H9 (cell line): ENCODE measurements at regions not wholly inside any gene's neighbourhood (a gene's known extent, or its start where the extent isn't known, plus 50 kb on each side); places are given as distances from the start of the nearest gene placed in this dataset.
"Not testable (repeated sequence)": the region's sequence is repeated elsewhere in the genome, so short reads cannot be mapped to it uniquely, and the experiment has no call there.

ENCODE experiments used
- DNase-seq: peaks from one replicate; pipeline ENCODE4 v3.0.0-alpha.2; 2017
- H2AFZ ChIP-seq: one replicate; pipeline ENCODE4 v1.6.1; 2013; ENCODE audit warnings: mild to moderate bottlenecking, low read length, control low read depth, moderate library complexity
- H2AK5ac ChIP-seq: 2 replicates; pipeline ENCODE4 v1.6.1; 2013; ENCODE audit warnings: low read length, control low read depth, mixed read lengths; ENCODE audit not compliant: insufficient read length
- H2BK120ac ChIP-seq: one replicate; pipeline ENCODE4 v1.6.1; 2013; ENCODE audit warnings: low read depth, mild to moderate bottlenecking, low read length, control low read depth, inconsistent platforms; ENCODE audit not compliant: poor library complexity, severe bottlenecking
- H2BK12ac ChIP-seq: 2 replicates; pipeline ENCODE4 v1.6.1; 2013; ENCODE audit warnings: low read length, control low read depth, mixed read lengths, low read depth; ENCODE audit not compliant: insufficient read length
- H2BK15ac ChIP-seq: 2 replicates; pipeline ENCODE4 v1.6.1; 2013; ENCODE audit warnings: low read depth, low read length, control low read depth
- H2BK20ac ChIP-seq: one replicate; pipeline ENCODE4 v1.6.1; 2013; ENCODE audit warnings: low read depth, mild to moderate bottlenecking, low read length, control low read depth, inconsistent platforms; ENCODE audit not compliant: poor library complexity, severe bottlenecking
- H2BK5ac ChIP-seq: 2 replicates; pipeline ENCODE4 v1.6.1; 2013; ENCODE audit warnings: low read length, control low read depth, mixed read lengths; ENCODE audit not compliant: insufficient read length
- H3K14ac ChIP-seq: 2 replicates; pipeline ENCODE4 v1.6.1; 2013; ENCODE audit warnings: low read length, control low read depth; ENCODE audit not compliant: insufficient read depth
- H3K18ac ChIP-seq: 2 replicates; pipeline ENCODE4 v1.6.1; 2013; ENCODE audit warnings: low read depth, mild to moderate bottlenecking, mixed read lengths, low read length, control low read depth; ENCODE audit not compliant: insufficient read length
- H3K23ac ChIP-seq: 2 replicates; pipeline ENCODE4 v1.6.1; 2013; ENCODE audit warnings: low read length, control low read depth, mixed read lengths, low read depth; ENCODE audit not compliant: insufficient read length
- H3K23me2 ChIP-seq: 2 replicates; pipeline ENCODE4 v1.6.1; 2013; ENCODE audit warnings: low read depth, mild to moderate bottlenecking, mixed read lengths, low read length, control low read depth; ENCODE audit not compliant: insufficient read length, poor library complexity, severe bottlenecking
- H3K27ac ChIP-seq: 2 replicates; pipeline ENCODE4 v1.5.1; 2013; ENCODE audit warnings: low read length, control low read depth, mixed read lengths, low read depth; ENCODE audit not compliant: insufficient read length
- H3K27me3 ChIP-seq: 2 replicates; pipeline ENCODE4 v1.6.1; 2013; ENCODE audit warnings: low read length, control low read depth, inconsistent platforms; ENCODE audit not compliant: insufficient read depth
- H3K4ac ChIP-seq: 2 replicates; pipeline ENCODE4 v1.6.1; 2013; ENCODE audit warnings: low read depth, mild to moderate bottlenecking, control low read depth, inconsistent platforms, low read length, moderate library complexity
- H3K4me1 ChIP-seq: 2 replicates; pipeline ENCODE4 v1.6.1; 2013; ENCODE audit warnings: low read length, control low read depth, inconsistent platforms; ENCODE audit not compliant: insufficient read depth
- H3K4me2 ChIP-seq: 2 replicates; pipeline ENCODE4 v1.6.1; 2013; ENCODE audit warnings: low read length, control low read depth, mixed read lengths; ENCODE audit not compliant: insufficient read length, insufficient read depth
- H3K56ac ChIP-seq: 2 replicates; pipeline ENCODE4 v1.6.1; 2013; ENCODE audit warnings: low read depth, mild to moderate bottlenecking, mixed read lengths, low read length, control low read depth; ENCODE audit not compliant: insufficient read length
- H3K79me1 ChIP-seq: 2 replicates; pipeline ENCODE4 v1.6.1; 2013; ENCODE audit warnings: low read depth, mild to moderate bottlenecking, moderate library complexity, low read length, control low read depth, inconsistent platforms; ENCODE audit not compliant: insufficient read depth, poor library complexity, severe bottlenecking
- H3K79me2 ChIP-seq: 2 replicates; pipeline ENCODE4 v1.6.1; 2013; ENCODE audit warnings: low read length, control low read depth, inconsistent platforms; ENCODE audit not compliant: insufficient read depth
- H3K9ac ChIP-seq: 2 replicates; pipeline ENCODE4 v1.6.1; 2013; ENCODE audit warnings: low read length, control low read depth, mixed read lengths; ENCODE audit not compliant: insufficient read length; ENCODE audit errors: extremely low read depth
- H3K9me3 ChIP-seq: one replicate; pipeline ENCODE4 v1.6.1; 2013; ENCODE audit warnings: low read depth, low read length, inconsistent platforms; ENCODE audit not compliant: control insufficient read depth
- H3T11ph ChIP-seq: one replicate; pipeline ENCODE4 v1.6.1; 2013; ENCODE audit warnings: mild to moderate bottlenecking, low read length, control low read depth, inconsistent platforms
- H4K20me1 ChIP-seq: one replicate; pipeline ENCODE4 v1.6.1; 2013; ENCODE audit not compliant: control insufficient read depth, insufficient read length, insufficient read depth
- H4K5ac ChIP-seq: 2 replicates; pipeline ENCODE4 v1.6.1; 2013; ENCODE audit warnings: low read depth, mild to moderate bottlenecking, mixed read lengths, low read length, control low read depth; ENCODE audit not compliant: insufficient read length
- H4K8ac ChIP-seq: replicated peaks from 2 replicates; pipeline ENCODE4 v1.6.1; 2013; ENCODE audit warnings: low read length, control low read depth, mixed read lengths, low read depth; ENCODE audit not compliant: insufficient read length
- H4K91ac ChIP-seq: 2 replicates; pipeline ENCODE4 v1.6.1; 2013; ENCODE audit warnings: low read depth, mild to moderate bottlenecking, moderate library complexity, mixed read lengths, low read length, control low read depth; ENCODE audit not compliant: insufficient read length
- H3K27ac Mint-ChIP-seq, 3 experiments: 2 replicates in 2 of 3; 3 replicates in 1 of 3; pipeline ENCODE4 v1.8.0; 2020 to 2021; ENCODE audit warnings: mixed read lengths in 3 of 3, mild to moderate bottlenecking in 1 of 3, moderate library complexity in 1 of 3
- H3K27me3 Mint-ChIP-seq: 2 replicates; pipeline ENCODE4 v1.8.0; 2021; ENCODE audit warnings: low read depth, mild to moderate bottlenecking, moderate library complexity, mixed read lengths
- H3K36me3 Mint-ChIP-seq, 3 experiments: 2 replicates in 2 of 3; 3 replicates in 1 of 3; pipeline ENCODE4 v1.8.0; 2020 to 2021; ENCODE audit warnings: low read depth in 3 of 3, mixed read lengths in 3 of 3; ENCODE audit not compliant: insufficient read depth in 1 of 3
- H3K4me1 Mint-ChIP-seq, 2 experiments: 2 replicates each; pipeline ENCODE4 v1.8.0; 2020; ENCODE audit warnings: mixed read lengths in 2 of 2
- H3K4me3 Mint-ChIP-seq, 2 experiments: 2 replicates in 1 of 2; 3 replicates in 1 of 2; pipeline ENCODE4 v1.8.0; 2020 to 2021; ENCODE audit warnings: mild to moderate bottlenecking in 2 of 2, mixed read lengths in 2 of 2, moderate library complexity in 1 of 2
- H3K9me3 Mint-ChIP-seq, 2 experiments: 2 replicates in 1 of 2; 3 replicates in 1 of 2; pipeline ENCODE4 v1.8.0; 2020; ENCODE audit warnings: mild to moderate bottlenecking in 2 of 2, mixed read lengths in 2 of 2, moderate library complexity in 1 of 2
- WGBS: extraction: QIAGEN DNeasy Blood & Tissue Kit; methylation state at CpG from one replicate; pipeline ENCODE4 v1.1.7; 2013; ENCODE audit warnings: missing lambda C conversion rate, low lambda C conversion rate, mixed read lengths; ENCODE audit not compliant: insufficient read length; ENCODE audit errors: extremely low coverage; 5-methylcytosine and 5-hydroxymethylcytosine counted together

GRCh38 chr7:65081669-65082055 is 75.2 kb upstream of the ERV3-1 start:
- Mint-ChIP-seq H3K4me3 (peak overlapping the region; percentile 84 to 87), H3K27ac (peak overlapping the region in 1 of 3 experiments; percentile 90; a peak in 1 of 7 replicates)
- H2AFZ ChIP-seq, H3K4me1 ChIP-seq, H3K27me3 ChIP-seq, H4K91ac ChIP-seq, H3K79me2 ChIP-seq, H2BK5ac ChIP-seq, H3K4ac ChIP-seq, H3K9me3 ChIP-seq, H4K5ac ChIP-seq, H3T11ph ChIP-seq, H3K56ac ChIP-seq, H3K9ac ChIP-seq, H3K79me1 ChIP-seq, H4K20me1 ChIP-seq, H4K8ac ChIP-seq, H3K36me3 Mint-ChIP-seq, H2AK5ac ChIP-seq, H3K9me3 Mint-ChIP-seq, H3K14ac ChIP-seq, DNase-seq, H3K23ac ChIP-seq, H2BK12ac ChIP-seq, H2BK20ac ChIP-seq, H2BK15ac ChIP-seq, H3K27ac ChIP-seq, H3K27me3 Mint-ChIP-seq, H2BK120ac ChIP-seq, H3K18ac ChIP-seq, H3K23me2 ChIP-seq, H3K4me1 Mint-ChIP-seq: not testable (repeated sequence)
- no CpG with 5 or more reads among the region's 19 CpGs for WGBS
- peak overlapping the region; percentile 14 for H3K4me2 ChIP-seq

DNA sequence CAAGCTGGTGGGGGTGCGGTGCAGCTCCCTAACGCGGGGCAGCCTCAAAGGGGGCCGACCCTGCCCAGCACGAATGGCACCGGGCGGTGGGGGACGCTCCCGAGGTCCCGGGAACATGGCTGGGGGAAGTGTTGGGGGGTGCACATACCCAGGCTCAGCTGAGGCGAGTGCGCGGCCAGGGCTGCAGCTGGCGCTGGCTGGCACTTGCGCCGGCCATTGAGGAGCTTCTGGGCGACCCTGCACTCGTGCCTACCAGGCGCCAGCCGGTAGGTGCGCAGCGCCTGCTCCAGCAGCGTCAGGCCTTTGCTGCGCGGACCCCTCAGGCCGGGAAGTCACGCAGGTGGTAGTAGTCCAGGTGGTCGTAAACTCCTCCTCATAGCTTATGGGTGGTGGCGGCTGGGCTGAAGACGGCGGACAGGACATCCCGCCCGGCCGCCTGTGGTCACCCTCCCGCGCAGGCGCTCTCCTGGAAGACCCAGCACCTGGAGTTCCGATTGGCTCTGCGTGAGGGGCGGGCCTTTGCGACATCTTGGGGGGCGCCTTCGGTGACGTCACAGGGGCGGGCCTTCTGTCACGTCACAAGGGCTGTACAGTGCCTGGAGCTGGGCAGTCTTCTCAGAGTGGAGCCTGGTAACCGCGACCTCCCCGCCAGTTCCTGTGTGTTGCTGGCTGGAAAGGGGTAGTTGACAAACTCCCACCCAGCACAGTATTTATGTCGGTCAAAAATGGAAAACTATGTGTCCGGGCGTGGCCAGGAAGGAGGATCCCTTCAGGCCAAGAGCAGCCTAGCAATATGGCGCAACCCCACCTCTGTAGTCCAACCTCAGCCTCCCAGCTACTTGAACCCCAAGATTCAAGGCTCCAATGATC is 74.5 kb upstream of the ERV3-1 start:
- H2BK12ac ChIP-seq, H2BK15ac ChIP-seq, H2BK120ac ChIP-seq, H3K27ac ChIP-seq, H3K9me3 Mint-ChIP-seq, H3K36me3 Mint-ChIP-seq, H3K56ac ChIP-seq, H3K23me2 ChIP-seq, H4K91ac ChIP-seq, H4K5ac ChIP-seq, H3T11ph ChIP-seq, H4K8ac ChIP-seq, H3K79me1 ChIP-seq, H2BK20ac ChIP-seq, H3K9me3 ChIP-seq, H3K4me1 ChIP-seq, H2AK5ac ChIP-seq, H3K23ac ChIP-seq, H3K4me1 Mint-ChIP-seq, H2AFZ ChIP-seq, H4K20me1 ChIP-seq, H3K4ac ChIP-seq, H3K27me3 ChIP-seq, H3K79me2 ChIP-seq, H2BK5ac ChIP-seq, H3K27me3 Mint-ChIP-seq: not testable (repeated sequence)
- peak overlapping the region; percentile 88 for H3K9ac ChIP-seq
- peak overlapping the region; percentile 93 for H3K14ac ChIP-seq
- H3K4me3 Mint-ChIP-seq, result peak overlapping the region; percentile 84 to 87
- H3K27ac Mint-ChIP-seq, result peak overlapping the region in 2 of 3 experiments; percentile 85 to 96; a peak in 3 of 7 replicates
- H3K4me2 ChIP-seq, result peak overlapping the region; percentile 14
- no CpG with 5 or more reads among the region's 53 CpGs for WGBS
- peak; percentile 94 for DNase-seq
- peak overlapping the region; percentile 98 for H3K18ac ChIP-seq
